Neuronal stem cell (in vitro differentiated cells): ENCODE measurements at regions not wholly inside any gene's neighbourhood (a gene's known extent, or its start where the extent isn't known, plus 50 kb on each side); places are given as distances from the start of the nearest gene placed in this dataset.
"Not testable (repeated sequence)": the region's sequence is repeated elsewhere in the genome, so short reads cannot be mapped to it uniquely, and the experiment has no call there.

ENCODE experiments used
- DNase-seq: peaks from one replicate; pipeline ENCODE4 v3.0.0-alpha.2; 2013; ENCODE audit warnings: low spot score
- H2AFZ ChIP-seq: one replicate; pipeline ENCODE4 v1.6.1; 2013; ENCODE audit warnings: mild to moderate bottlenecking, low read length, inconsistent platforms
- H2AK5ac ChIP-seq: 2 replicates; pipeline ENCODE4 v1.6.1; 2013; ENCODE audit warnings: low read depth, mild to moderate bottlenecking, inconsistent platforms, low read length, moderate library complexity, mixed read lengths
- H2BK120ac ChIP-seq: 2 replicates; pipeline ENCODE4 v1.6.1; 2013; ENCODE audit warnings: low read depth, mild to moderate bottlenecking, inconsistent platforms, low read length, moderate library complexity, mixed read lengths
- H2BK12ac ChIP-seq: one replicate; pipeline ENCODE4 v1.6.1; 2013; ENCODE audit warnings: low read length, inconsistent platforms
- H2BK15ac ChIP-seq: 2 replicates; pipeline ENCODE4 v1.6.1; 2013; ENCODE audit warnings: mild to moderate bottlenecking, low read length, inconsistent platforms, mixed read lengths
- H2BK5ac ChIP-seq: one replicate; pipeline ENCODE4 v1.6.1; 2013; ENCODE audit warnings: inconsistent platforms, mild to moderate bottlenecking, low read length, moderate library complexity
- H3K14ac ChIP-seq: one replicate; pipeline ENCODE4 v1.6.1; 2013; ENCODE audit warnings: low read length, inconsistent platforms
- H3K18ac ChIP-seq: 2 replicates; pipeline ENCODE4 v1.6.1; 2013; ENCODE audit warnings: low read length, inconsistent platforms
- H3K23ac ChIP-seq: 2 replicates; pipeline ENCODE4 v1.6.1; 2013; ENCODE audit warnings: low read depth, mild to moderate bottlenecking, mixed read lengths, low read length, inconsistent platforms; ENCODE audit not compliant: poor library complexity
- H3K27ac ChIP-seq: replicated peaks from 3 replicates; pipeline ENCODE4 v1.5.1; 2013; ENCODE audit warnings: low read length, inconsistent platforms
- H3K27me3 ChIP-seq, 3 experiments: 2 replicates each; pipeline ENCODE4 v1.6.1; 2013; ENCODE audit warnings: low read length in 3 of 3, mild to moderate bottlenecking in 2 of 3, inconsistent platforms in 1 of 3, low read depth in 1 of 3, mixed read lengths in 1 of 3, moderate library complexity in 1 of 3; ENCODE audit not compliant: control insufficient read depth in 3 of 3, insufficient read depth in 3 of 3
- H3K36me3 ChIP-seq, 2 donors: replicated peaks in 1 of 2; 2 replicates each; pipeline ENCODE4 v1.6.1; 2013; ENCODE audit warnings: low read length in 2 of 2; ENCODE audit not compliant: control insufficient read depth in 2 of 2, insufficient read depth in 2 of 2
- H3K4ac ChIP-seq: 2 replicates; pipeline ENCODE4 v1.6.1; 2013; ENCODE audit warnings: inconsistent platforms, mild to moderate bottlenecking, low read length, moderate library complexity
- H3K4me1 ChIP-seq, 2 donors: 1 replicate in 1 of 2; 2 replicates in 1 of 2; pipeline ENCODE4 v1.6.1; 2013; ENCODE audit warnings: low read length in 2 of 2, low read depth in 1 of 2; ENCODE audit not compliant: control insufficient read depth in 2 of 2, insufficient read depth in 1 of 2
- H3K4me2 ChIP-seq: one replicate; pipeline ENCODE4 v1.6.1; 2013; ENCODE audit warnings: mild to moderate bottlenecking, low read length, inconsistent platforms; ENCODE audit not compliant: insufficient read depth, poor library complexity, severe bottlenecking
- H3K4me3 ChIP-seq, 2 donors: 2 replicates each; pipeline ENCODE4 v1.5.1; 2013; ENCODE audit warnings: low read length in 2 of 2, mild to moderate bottlenecking in 2 of 2, inconsistent platforms in 1 of 2, moderate library complexity in 1 of 2
- H3K79me1 ChIP-seq: one replicate; pipeline ENCODE4 v1.6.1; 2013; ENCODE audit warnings: low read depth, mild to moderate bottlenecking, inconsistent platforms, low read length, moderate library complexity
- H3K9ac ChIP-seq: one replicate; pipeline ENCODE4 v1.6.1; 2013; ENCODE audit warnings: mild to moderate bottlenecking, low read depth, low read length, inconsistent platforms; ENCODE audit not compliant: poor library complexity
- H3K9me3 ChIP-seq, 2 donors: replicated peaks in 1 of 2; 2 replicates each; pipeline versions ENCODE3 to v1.6.1; 2013; ENCODE audit warnings: low read length in 2 of 2, mild to moderate bottlenecking in 2 of 2, inconsistent platforms in 1 of 2, low read depth in 1 of 2, mixed read lengths in 1 of 2, moderate library complexity in 1 of 2; ENCODE audit not compliant: control insufficient read depth in 2 of 2, insufficient read depth in 1 of 2
- H4K8ac ChIP-seq: one replicate; pipeline ENCODE4 v1.6.1; 2013; ENCODE audit warnings: low read depth, mild to moderate bottlenecking, inconsistent platforms, low read length, moderate library complexity
- H4K91ac ChIP-seq: one replicate; pipeline ENCODE4 v1.6.1; 2013; ENCODE audit warnings: low read length, low read depth, mild to moderate bottlenecking, inconsistent platforms; ENCODE audit not compliant: poor library complexity
- WGBS, 2 donors: extraction: QIAGEN DNeasy Blood & Tissue Kit; methylation state at CpG; one replicate each; pipeline ENCODE4 v1.1.7; 2013; ENCODE audit warnings: missing lambda C conversion rate in 2 of 2, mixed read lengths in 1 of 2; ENCODE audit not compliant: insufficient read length in 2 of 2, insufficient replicate concordance in 1 of 2; ENCODE audit errors: extremely low coverage in 2 of 2; 5-methylcytosine and 5-hydroxymethylcytosine counted together

DNA sequence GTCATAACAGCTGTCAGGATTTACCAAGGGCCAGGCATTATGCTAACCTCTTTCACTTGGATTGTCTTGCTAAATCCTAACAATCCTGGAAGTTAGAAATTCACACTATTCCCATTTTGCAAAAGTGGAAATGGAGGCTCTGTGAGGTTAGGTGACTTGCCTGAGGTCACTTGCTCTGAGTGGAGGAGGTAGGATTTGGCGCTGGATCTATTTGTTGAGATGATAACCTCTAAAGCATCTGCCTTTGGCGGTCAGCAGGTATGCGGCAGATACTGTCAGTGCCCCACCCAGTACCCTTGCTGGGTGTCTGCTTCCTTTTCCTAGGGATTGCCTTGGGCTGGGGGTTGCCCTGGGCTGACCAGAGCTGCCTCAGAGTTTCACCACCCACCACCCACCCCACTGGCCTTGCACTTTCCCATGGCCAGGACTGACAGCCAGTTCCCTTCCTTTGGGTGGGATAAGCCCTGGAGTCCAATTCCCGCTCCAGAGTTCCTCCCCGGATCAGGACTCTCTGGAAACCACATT is 164.8 kb upstream of the MSX2 start:
- H3K9me3 ChIP-seq: no peaks in the 10 kb centered on the region
- no peaks in the 10 kb centered on the region for H3K27me3 ChIP-seq
- no peak for DNase-seq
- H3K4me3 ChIP-seq: no peak overlapping the region
- H3K27ac ChIP-seq: no peak overlapping the region
- no peak overlapping the region for H3K23ac ChIP-seq
- no peak overlapping the region for H2BK12ac ChIP-seq
- H3K4ac ChIP-seq: no peak overlapping the region
- H2AK5ac ChIP-seq: no peak overlapping the region
- no peak overlapping the region for H2AFZ ChIP-seq
- no peaks in the 10 kb centered on the region for H3K4me1 ChIP-seq
- H3K4me2 ChIP-seq: no peak overlapping the region
- H2BK5ac ChIP-seq: no peak overlapping the region
- H4K91ac ChIP-seq: no peak overlapping the region
- no peaks in the 10 kb centered on the region for H3K36me3 ChIP-seq
- H3K14ac ChIP-seq: no peak overlapping the region
- H2BK120ac ChIP-seq: no peak overlapping the region
- H4K8ac ChIP-seq: no peak overlapping the region
- H2BK15ac ChIP-seq: no peak overlapping the region
- H3K9ac ChIP-seq: no peak overlapping the region
- WGBS, 2 donors: no CpG with 5 or more reads among the region's 5 CpGs
- H3K18ac ChIP-seq: no peak overlapping the region
- no peaks in the 10 kb centered on the region for H3K79me1 ChIP-seq

DNA sequence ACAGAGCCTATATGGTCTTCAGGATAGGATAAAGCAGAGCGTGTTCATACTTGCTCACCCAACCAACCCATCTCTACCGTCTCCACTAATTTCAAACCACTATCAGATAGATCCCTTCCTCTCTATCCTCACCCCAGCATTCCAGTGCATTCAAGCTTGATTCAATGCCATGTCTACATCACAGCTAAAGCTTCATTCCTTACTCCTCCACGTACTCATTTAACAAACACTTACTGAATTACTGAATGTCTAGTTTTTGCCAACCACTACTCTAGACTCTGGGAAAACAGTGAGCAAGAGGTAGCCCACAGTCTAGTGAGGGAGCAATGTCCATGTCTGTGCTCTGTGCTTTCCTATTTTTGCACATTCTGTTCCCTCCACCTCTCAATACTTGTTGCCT is 163.5 kb upstream of the MSX2 start:
- H3K14ac ChIP-seq: no peak overlapping the region
- no peaks in the 10 kb centered on the region for H3K4me1 ChIP-seq
- H3K4me2 ChIP-seq: no peak overlapping the region
- no peak overlapping the region for H2BK120ac ChIP-seq
- H2AFZ ChIP-seq: no peak overlapping the region
- H3K4ac ChIP-seq: no peak overlapping the region
- no peak overlapping the region for H2BK15ac ChIP-seq
- H3K9ac ChIP-seq: no peak overlapping the region
- H3K36me3 ChIP-seq: no peaks in the 10 kb centered on the region
- no peak overlapping the region for H2BK12ac ChIP-seq
- H2AK5ac ChIP-seq: no peak overlapping the region
- H4K91ac ChIP-seq: no peak overlapping the region
- H3K27me3 ChIP-seq: no peaks in the 10 kb centered on the region
- no peak overlapping the region for H3K18ac ChIP-seq
- no CpG with 5 or more reads among the region's 3 CpGs for WGBS, 2 donors
- no peak for DNase-seq
- no peak overlapping the region for H4K8ac ChIP-seq
- no peaks in the 10 kb centered on the region for H3K9me3 ChIP-seq
- no peak overlapping the region for H3K23ac ChIP-seq
- no peak overlapping the region for H3K27ac ChIP-seq
- no peaks in the 10 kb centered on the region for H3K79me1 ChIP-seq
- no peak overlapping the region for H3K4me3 ChIP-seq
- no peak overlapping the region for H2BK5ac ChIP-seq

DNA sequence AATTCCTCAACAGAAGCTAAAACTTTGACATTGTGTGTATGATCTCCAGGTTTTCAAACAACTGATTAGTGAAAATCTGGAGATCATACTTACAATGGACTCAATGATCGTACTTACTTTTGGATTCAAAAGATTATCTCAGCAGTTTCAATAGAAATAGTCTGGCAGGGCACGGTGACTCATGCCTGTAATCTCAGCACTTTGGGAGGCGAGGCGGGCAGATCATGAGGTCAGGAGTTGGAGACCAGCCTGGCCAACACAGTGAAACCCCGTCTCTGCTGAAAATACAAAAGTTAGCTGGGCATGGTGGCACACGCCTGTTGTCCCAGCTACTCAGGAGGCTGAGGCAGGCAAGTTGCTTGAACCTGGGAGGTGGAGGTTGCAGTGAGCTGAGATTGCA is 161.3 kb upstream of the MSX2 start:
- H2AK5ac ChIP-seq, H3K4ac ChIP-seq, H3K79me1 ChIP-seq, H2BK15ac ChIP-seq, H3K14ac ChIP-seq, H3K4me2 ChIP-seq, H4K8ac ChIP-seq, H3K23ac ChIP-seq, H3K27ac ChIP-seq, H2BK120ac ChIP-seq, H3K9ac ChIP-seq, H3K4me1 ChIP-seq, H2BK12ac ChIP-seq, H3K4me3 ChIP-seq, H4K91ac ChIP-seq, H2AFZ ChIP-seq, H3K18ac ChIP-seq, H2BK5ac ChIP-seq, H3K36me3 ChIP-seq, DNase-seq, H3K9me3 ChIP-seq, H3K27me3 ChIP-seq: not testable (repeated sequence)
- no CpG with 5 or more reads among the region's 6 CpGs for WGBS, 2 donors

- no peaks in the 10 kb centered on the region for H3K79me1 ChIP-seq
- H3K27me3 ChIP-seq: no peaks in the 10 kb centered on the region
- DNase-seq: no peak
- no peak overlapping the region for H3K18ac ChIP-seq
- no peak overlapping the region for H2BK15ac ChIP-seq
- H3K4ac ChIP-seq: no peak overlapping the region
- no peak overlapping the region for H2BK5ac ChIP-seq
- no peaks in the 10 kb centered on the region for H3K9me3 ChIP-seq
- H3K27ac ChIP-seq: no peak overlapping the region
- no CpG with 5 or more reads among the region's 9 CpGs for WGBS, 2 donors
- no peak overlapping the region for H3K14ac ChIP-seq
- H2BK12ac ChIP-seq: no peak overlapping the region
- no peak overlapping the region for H4K91ac ChIP-seq
- no peak overlapping the region for H4K8ac ChIP-seq
- H2AFZ ChIP-seq: no peak overlapping the region
- H2BK120ac ChIP-seq: no peak overlapping the region
- H3K36me3 ChIP-seq: no peaks in the 10 kb centered on the region
- no peak overlapping the region for H3K23ac ChIP-seq
- H3K9ac ChIP-seq: no peak overlapping the region
- H3K4me3 ChIP-seq: no peak overlapping the region
- no peak overlapping the region for H2AK5ac ChIP-seq
- no peaks in the 10 kb centered on the region for H3K4me1 ChIP-seq
- no peak overlapping the region for H3K4me2 ChIP-seq
Measured at GRCh38 chr5:174563899-174564298, 160.5 kb upstream of the MSX2 start.
